ENCODE measurements at regions not wholly inside any gene's neighbourhood (a gene's known extent, or its start where the extent isn't known, plus 50 kb on each side); places are given as distances from the start of the nearest gene placed in this dataset.

- Histone ChIP-seq H3K9me1 (ENCODE audit: insufficient read depth, low read length) (peaks cover 40% of the 10 kb centered on the region), H2BK15ac (ENCODE audit: low read depth, low read length) (peak overlapping the region; percentile 43; the same call in 1 of the 3 replicates), H3K9me3 (ENCODE audit: control insufficient read depth, insufficient read depth, low read length) (peaks cover 5% of the 10 kb centered on the region), H3K4ac (ENCODE audit: low read depth, low read length) (peak overlapping the region; percentile 19), H4K5ac (ENCODE audit: low read depth, low read length) (no peak overlapping the region), H2AK9ac (replicated peaks; ENCODE audit: low read depth, low read length, poor library complexity) (no peak overlapping the region), H4K20me1 (ENCODE audit: insufficient read depth, low read length) (no peaks in the 10 kb centered on the region), H2AFZ (replicated peaks; ENCODE audit: low read length, poor library complexity) (no peak overlapping the region), H4K91ac (ENCODE audit: insufficient read depth, low read depth, low read length) (no peak overlapping the region), H3K4me1 (ENCODE audit: control insufficient read depth, insufficient read depth, low read length) (peaks cover 27% of the 10 kb centered on the region), H4K8ac (ENCODE audit: low read depth in 2 of 2, low read length in 2 of 2) (no peak overlapping the region), H3K27ac (ENCODE audit: insufficient read depth, low read length) (no peak overlapping the region), H3K23ac (ENCODE audit: low read depth, low read length) (no peak overlapping the region), H3K27me3 (ENCODE audit: control insufficient read depth, insufficient read depth, low read length) (no peaks in the 10 kb centered on the region), H3K79me1 (ENCODE audit: low read depth in 1 of 2, low read length in 2 of 2) (no peaks in the 10 kb centered on the region), H3K14ac (replicated peaks; ENCODE audit: low read depth, low read length) (no peak overlapping the region), H2BK5ac (ENCODE audit: low read depth, low read length, poor library complexity, severe bottlenecking) (no peak overlapping the region), H3K4me2 (ENCODE audit: low read depth, low read length) (no peak overlapping the region), H2AK5ac (ENCODE audit: low read depth, low read length) (peak overlapping the region; percentile 2; the same call in 1 of the 2 replicates), H3K4me3 (ENCODE audit: insufficient read depth, low read depth, low read length) (no peak overlapping the region), H3K56ac (ENCODE audit: extremely low read depth, insufficient read depth, low read length) (no peak overlapping the region), H3K9ac (ENCODE audit: low read depth, low read length) (no peak overlapping the region), H3K18ac (ENCODE audit: low read depth, low read length) (no peak overlapping the region), H2BK20ac (ENCODE audit: low read depth, low read length) (no peak overlapping the region), H3K36me3 (ENCODE audit: control insufficient read depth, insufficient read depth, low read length) (no peaks in the 10 kb centered on the region), H2BK120ac (ENCODE audit: low read depth, low read length) (0 out of 2 replicates have a peak overlapping the region, but pooled peaks have one; percentile 56)
- POLR2A ChIA-PET (ENCODE audit: unreplicated experiment): no interaction called here
- ATAC-seq (ENCODE audit: low read depth) (no peak), DNase-seq (no peak)
- in situ Hi-C loops (cut with MboI; ENCODE audit: low sequenced_read_pairs) (no loop called here), dilution Hi-C loops (cut with HindIII; ENCODE audit: low sequenced_read_pairs, unreplicated experiment) (no loop called here), intact Hi-C loops (cut with micrococcal nuclease) (no loop called here)
- CTCF ChIA-PET: no interaction called here
- no CpG with 5 or more reads among the region's 3 CpGs for WGBS, 2 experiments (ENCODE audit: extremely low coverage in 2 of 2, insufficient read length in 1 of 2)
- BruUV-seq (replicated peaks): no TSS peak
- TF ChIP-seq ELK1 (IDR thresholded peaks at IDR 0.05; ENCODE audit: borderline replicate concordance, low read depth, low read length) (no peak), RFX5 (IDR thresholded peaks at IDR 0.05; ENCODE audit: low read depth, low read length) (no peak), MAFK (IDR thresholded peaks at IDR 0.05; ENCODE audit: low read depth, low read length) (no peak), MXI1 (IDR thresholded peaks at IDR 0.05; ENCODE audit: borderline replicate concordance, low read depth, low read length) (no peak), SMC3 (IDR thresholded peaks at IDR 0.05; ENCODE audit: low read depth, low read length) (no peak), POLR2A (IDR thresholded peaks at IDR 0.05; ENCODE audit: low read depth, low read length) (no peak), FOS (IDR thresholded peaks at IDR 0.05; ENCODE audit: low read depth, low read length) (no peak), CTCF (conservative IDR thresholded peaks at IDR 0.05; ENCODE audit: low read depth, low read length) (no peak), BHLHE40 (IDR thresholded peaks at IDR 0.05; ENCODE audit: low read depth, low read length) (no peak), RCOR1 (IDR thresholded peaks at IDR 0.05; ENCODE audit: insufficient replicate concordance, low read length) (no peak), USF2 (IDR thresholded peaks at IDR 0.05; ENCODE audit: low read depth, low read length) (no peak)
These were observed 56.2 kb upstream of the EPS8L3 start for GRCh38 chr1:109819906-109820305.
